ENCODE measurements at regions not wholly inside any gene's neighbourhood (a gene's known extent, or its start where the extent isn't known, plus 50 kb on each side); places are given as distances from the start of the nearest gene placed in this dataset.

DNA sequence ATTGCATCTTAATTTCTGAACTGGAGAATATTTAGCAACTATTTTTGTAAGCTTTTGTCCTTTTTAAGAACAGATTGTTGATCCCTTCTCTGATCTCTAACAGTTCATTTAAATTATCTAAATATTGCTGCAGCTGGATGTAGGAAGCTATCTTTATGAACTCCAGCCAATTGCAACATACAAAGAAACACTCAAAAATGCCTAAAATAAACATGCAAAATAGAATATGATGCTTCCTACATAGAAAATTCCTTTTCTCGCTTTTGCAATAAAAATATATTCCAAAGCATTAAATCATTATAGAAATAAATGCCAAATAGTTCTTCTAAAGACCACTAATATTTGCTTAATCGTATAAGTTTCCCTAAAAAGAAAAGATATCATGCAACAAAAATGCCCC lies 218.6 kb downstream of the LURAP1L start:
- no peak for DNase-seq (ENCODE audit: low spot score)
- TF ChIP-seq, protein P1, sequence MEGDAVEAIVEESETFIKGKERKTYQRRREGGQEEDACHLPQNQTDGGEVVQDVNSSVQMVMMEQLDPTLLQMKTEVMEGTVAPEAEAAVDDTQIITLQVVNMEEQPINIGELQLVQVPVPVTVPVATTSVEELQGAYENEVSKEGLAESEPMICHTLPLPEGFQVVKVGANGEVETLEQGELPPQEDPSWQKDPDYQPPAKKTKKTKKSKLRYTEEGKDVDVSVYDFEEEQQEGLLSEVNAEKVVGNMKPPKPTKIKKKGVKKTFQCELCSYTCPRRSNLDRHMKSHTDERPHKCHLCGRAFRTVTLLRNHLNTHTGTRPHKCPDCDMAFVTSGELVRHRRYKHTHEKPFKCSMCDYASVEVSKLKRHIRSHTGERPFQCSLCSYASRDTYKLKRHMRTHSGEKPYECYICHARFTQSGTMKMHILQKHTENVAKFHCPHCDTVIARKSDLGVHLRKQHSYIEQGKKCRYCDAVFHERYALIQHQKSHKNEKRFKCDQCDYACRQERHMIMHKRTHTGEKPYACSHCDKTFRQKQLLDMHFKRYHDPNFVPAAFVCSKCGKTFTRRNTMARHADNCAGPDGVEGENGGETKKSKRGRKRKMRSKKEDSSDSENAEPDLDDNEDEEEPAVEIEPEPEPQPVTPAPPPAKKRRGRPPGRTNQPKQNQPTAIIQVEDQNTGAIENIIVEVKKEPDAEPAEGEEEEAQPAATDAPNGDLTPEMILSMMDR (IDR thresholded peaks at IDR 0.05; ENCODE audit: borderline replicate concordance, control extremely low read depth, extremely low read depth, insufficient read depth, missing control alignments): no peak
- in situ Hi-C loops (cut with MboI; ENCODE audit: low sequenced_read_pairs, unreplicated experiment): no loop called here

DNA sequence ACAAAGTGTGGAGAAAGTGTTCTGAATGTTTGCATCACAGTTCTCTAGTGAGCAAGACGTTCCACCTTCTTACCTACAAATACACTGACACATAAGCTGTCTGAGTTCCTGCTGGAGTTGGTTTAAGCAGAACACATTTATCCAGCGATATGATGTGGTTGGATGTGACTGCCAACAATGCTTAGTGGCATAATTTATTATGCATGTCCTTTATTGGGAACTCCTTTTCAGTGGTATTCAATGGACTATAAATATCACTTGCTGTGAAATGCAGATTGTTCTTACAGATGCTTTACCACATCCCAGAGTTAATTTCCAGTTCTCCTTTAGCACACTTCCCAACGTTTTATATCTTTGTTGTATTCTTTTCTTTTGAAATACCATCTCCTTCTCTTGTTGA lies 222.2 kb downstream of the LURAP1L start:
- in situ Hi-C loops (cut with MboI; ENCODE audit: low sequenced_read_pairs, unreplicated experiment): no loop called here
- DNase-seq (ENCODE audit: low spot score): no peak
- TF ChIP-seq, protein P1 (IDR thresholded peaks at IDR 0.05; ENCODE audit: borderline replicate concordance, control extremely low read depth, extremely low read depth, insufficient read depth, missing control alignments): no peak

GRCh38 chr9:13001989-13002580 lies 227.3 kb downstream of the LURAP1L start:
- in situ Hi-C loops (cut with MboI; ENCODE audit: low sequenced_read_pairs, unreplicated experiment): no loop called here
- no peak for DNase-seq (ENCODE audit: low spot score)
- TF ChIP-seq, protein P1 (IDR thresholded peaks at IDR 0.05; ENCODE audit: borderline replicate concordance, control extremely low read depth, extremely low read depth, insufficient read depth, missing control alignments): no peak

DNA sequence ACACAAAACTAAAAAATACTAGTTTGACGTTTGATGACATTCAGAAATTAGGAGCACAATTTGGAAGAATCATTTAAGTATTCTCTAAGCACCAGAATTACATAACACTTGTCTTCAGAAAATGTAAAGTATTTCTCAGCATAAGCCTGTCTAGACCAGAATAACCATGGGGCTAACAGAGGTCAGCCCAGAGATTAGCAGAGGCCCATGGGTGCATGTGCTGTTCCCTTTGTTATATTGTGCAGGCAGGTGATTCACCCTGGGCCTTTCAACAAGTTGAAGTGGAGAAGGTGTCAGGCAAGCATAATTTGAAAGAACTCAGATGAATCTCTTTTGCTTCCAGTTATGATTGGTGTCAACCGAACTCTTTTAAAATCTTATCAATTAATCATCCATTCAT lies 227.9 kb downstream of the LURAP1L start:
- in situ Hi-C loops (cut with MboI; ENCODE audit: low sequenced_read_pairs, unreplicated experiment): no loop called here
- TF ChIP-seq, protein P1 (IDR thresholded peaks at IDR 0.05; ENCODE audit: borderline replicate concordance, control extremely low read depth, extremely low read depth, insufficient read depth, missing control alignments): no peak
- DNase-seq (ENCODE audit: low spot score): no peak

DNA sequence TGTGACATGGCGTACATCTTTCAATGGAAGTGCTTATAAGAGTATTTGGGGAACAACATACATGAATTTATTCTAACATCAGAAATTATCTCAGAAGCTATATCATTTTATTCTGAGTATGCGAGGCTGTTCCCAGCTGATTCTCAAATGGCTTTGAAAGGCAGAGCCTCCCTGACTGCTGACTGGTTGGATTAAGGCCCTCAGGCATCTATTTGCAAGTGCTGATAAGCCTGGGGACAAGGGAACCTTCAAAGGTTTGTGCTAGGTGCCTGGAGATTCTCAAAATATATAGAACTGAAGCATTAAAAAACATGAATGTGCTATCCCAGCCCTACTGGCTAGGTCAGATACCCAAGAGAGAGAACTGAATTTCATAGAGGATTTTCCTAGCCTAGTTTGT lies 235.1 kb downstream of the LURAP1L start:
- TF ChIP-seq, protein P1 (IDR thresholded peaks at IDR 0.05; ENCODE audit: borderline replicate concordance, control extremely low read depth, extremely low read depth, insufficient read depth, missing control alignments): no peak
- no peak for DNase-seq (ENCODE audit: low spot score)
- in situ Hi-C loops (cut with MboI; ENCODE audit: low sequenced_read_pairs, unreplicated experiment): no loop called here

GRCh38 chr9:13013991-13014883 lies 239.4 kb downstream of the LURAP1L start:
- DNase-seq (ENCODE audit: low spot score): no peak
- TF ChIP-seq, protein P1 (IDR thresholded peaks at IDR 0.05; ENCODE audit: borderline replicate concordance, control extremely low read depth, extremely low read depth, insufficient read depth, missing control alignments): no peak
- in situ Hi-C loops (cut with MboI; ENCODE audit: low sequenced_read_pairs, unreplicated experiment): no loop called here
